K562 (cell line): ENCODE measurements at regions not wholly inside any gene's neighbourhood (a gene's known extent, or its start where the extent isn't known, plus 50 kb on each side); places are given as distances from the start of the nearest gene placed in this dataset.
A peak's percentile ranks its signal among the peaks of the same experiment; 100 is the strongest.

ENCODE experiments used
- ATAC-seq: fragments of 200-7000 bp; cut with Tn5 transposase; 3 replicates; pipeline ENCODE4 v1.9.1; 2020; ENCODE audit warnings: moderate library complexity
- BruUV-seq: library from RNA; stranded (reverse); fragments of 400-500 nt; replicated peaks from 2 replicates; lab custom pipeline; 2021; lab: Mats Ljungman, UMichigan
- CTCF ChIA-PET: fragments of 300-600 bp; formaldehyde crosslinking; extraction: SDS; loops from one replicate; lab custom pipeline; 2021; ENCODE audit warnings: low intra/inter-chr PET ratio; lab: Yijun Ruan, JAX
- POLR2A ChIA-PET: fragments of 300-600, 350-650 bp; sonication (Branson Sonifier 250); formaldehyde crosslinking; extraction: SDS; loops from one replicate; lab custom pipeline; 2021; ENCODE audit warnings: antibody characterized with exemption, inconsistent platforms; lab: Yijun Ruan, JAX
- DNase-seq, 4 experiments: peaks; one replicate each; pipeline versions ENCODE4 v3.0.0 to v3.0.0-alpha.2; 2011 to 2018; ENCODE audit warnings: low spot score in 3 of 4, mixed read lengths in 3 of 4; ENCODE audit errors: extremely low read depth in 1 of 4
- FAIRE-seq: peaks from 2 replicates; lab custom pipeline; 2011; peaks lifted over from hg19 to GRCh38; lab: Jason Lieb, UNC
- H2AFZ ChIP-seq: 2 replicates; pipeline ENCODE4 v1.6.0; 2011; ENCODE audit warnings: low read depth, low read length, control low read depth, inconsistent platforms
- H3K27ac ChIP-seq: fragments of 200-600 bp; 3 replicates; pipeline ENCODE4 v1.8.0; 2011; ENCODE audit warnings: low read depth, mild to moderate bottlenecking, control low read depth, inconsistent platforms, low read length, moderate library complexity, mixed read lengths; ENCODE audit errors: extremely low read depth
- H3K27me3 ChIP-seq, 2 experiments: fragments of 300-600 bp in 1 of 2; 2 replicates in 1 of 2; 3 replicates in 1 of 2; pipeline versions ENCODE4 v1.6.0 to v1.8.0; 2011; ENCODE audit warnings: inconsistent platforms in 2 of 2, low read length in 2 of 2, mild to moderate bottlenecking in 1 of 2, mixed read lengths in 1 of 2, moderate library complexity in 1 of 2; ENCODE audit not compliant: control insufficient read depth in 2 of 2, insufficient read depth in 2 of 2
- H3K36me3 ChIP-seq: fragments of 300-600 bp; 3 replicates; pipeline ENCODE4 v1.8.0; 2011; ENCODE audit warnings: mild to moderate bottlenecking, low read length, inconsistent platforms; ENCODE audit not compliant: control insufficient read depth, insufficient read depth
- H3K4me1 ChIP-seq, 2 experiments: fragments of 200-600 bp in 1 of 2; replicated peaks in 1 of 2; 2 replicates in 1 of 2; 3 replicates in 1 of 2; pipeline versions ENCODE4 v1.5.1 to v1.8.0; 2011; ENCODE audit warnings: inconsistent platforms in 2 of 2, low read length in 2 of 2, mild to moderate bottlenecking in 1 of 2, mixed read lengths in 1 of 2, moderate library complexity in 1 of 2; ENCODE audit not compliant: control insufficient read depth in 2 of 2, insufficient read depth in 2 of 2
- H3K4me2 ChIP-seq: 2 replicates; pipeline ENCODE4 v1.6.1; 2011; ENCODE audit warnings: low read length, control low read depth, inconsistent platforms, mixed read lengths; ENCODE audit not compliant: insufficient read depth
- H3K4me3 ChIP-seq: fragments of 200-600 bp; sonication (generic), shearing (Covaris generic); 2 replicates; pipeline ENCODE4 v1.5.1; 2016; ENCODE audit warnings: control low read depth, inconsistent platforms
- H3K79me2 ChIP-seq: fragments of 200-600 bp; 3 replicates; pipeline ENCODE4 v1.8.0; 2011; ENCODE audit warnings: low read length, inconsistent platforms; ENCODE audit not compliant: control insufficient read depth, insufficient read depth
- H3K9ac ChIP-seq, 2 experiments: 2 replicates each; pipeline versions ENCODE4 v1.6.0 to v1.6.1; 2011; ENCODE audit warnings: low read depth in 2 of 2, low read length in 2 of 2, control low read depth in 1 of 2, inconsistent platforms in 1 of 2, mild to moderate bottlenecking in 1 of 2, mixed read lengths in 1 of 2; ENCODE audit not compliant: insufficient read depth in 1 of 2
- H3K9me1 ChIP-seq: one replicate; pipeline ENCODE4 v1.6.0; 2011; ENCODE audit warnings: inconsistent platforms, mild to moderate bottlenecking, low read length, moderate library complexity; ENCODE audit not compliant: control insufficient read depth, insufficient read depth
- H3K9me3 ChIP-seq: replicated peaks from 2 replicates; pipeline ENCODE4 v1.5.1; 2011; ENCODE audit warnings: low read depth, low read length, inconsistent platforms; ENCODE audit not compliant: control insufficient read depth, insufficient read depth
- H4K20me1 ChIP-seq: replicated peaks from 2 replicates; pipeline ENCODE4 v1.6.1; 2011; ENCODE audit warnings: low read length, inconsistent platforms, mixed read lengths; ENCODE audit not compliant: control insufficient read depth, insufficient read depth
- ARID1B ChIP-seq: fragments of 450-650 bp; IDR thresholded peaks from 2 replicates; pipeline ENCODE4 v1.6.1; 2016; ENCODE audit warnings: antibody characterized with exemption, mild to moderate bottlenecking, inconsistent platforms
- BRCA1 ChIP-seq, 2 experiments: fragments of 450-650 bp in 1 of 2; sonication (generic) in 1 of 2; formaldehyde crosslinking in 1 of 2; IDR thresholded peaks; 2 replicates each; pipeline versions ENCODE4 v1.5.0 to v1.6.1; 2017 to 2020; ENCODE audit warnings: mild to moderate bottlenecking in 1 of 2, missing genetic modification reagents in 1 of 2
- C11orf30 ChIP-seq: fragments of 450-650 bp; IDR thresholded peaks from 2 replicates; pipeline ENCODE4 v1.6.1; 2016; ENCODE audit warnings: low read depth, mild to moderate bottlenecking
- CHCHD3 ChIP-seq: fragments of 250-450 bp; sonication (Bioruptor Pico); IDR thresholded peaks from 2 replicates; pipeline ENCODE4 v2.1.2; 2022; ENCODE audit warnings: mild to moderate bottlenecking
- EHMT2 ChIP-seq: fragments of 450-650 bp; IDR thresholded peaks from 2 replicates; pipeline ENCODE4 v1.6.1; 2018; ENCODE audit warnings: antibody characterized with exemption
- GABPB2 ChIP-seq: fragments of 250-450 bp; sonication (Bioruptor Pico); conservative IDR thresholded peaks from 2 replicates; pipeline ENCODE4 v1.5.1; 2021; ENCODE audit warnings: mild to moderate bottlenecking
- KDM2B ChIP-seq: fragments of 250-450 bp; sonication (Bioruptor Pico); IDR thresholded peaks from 2 replicates; pipeline ENCODE4 v1.8.0; 2021; ENCODE audit warnings: mild to moderate bottlenecking, moderate library complexity
- NELFE ChIP-seq: IDR thresholded peaks from 2 replicates; pipeline ENCODE4 v1.6.1; 2011; ENCODE audit warnings: mild to moderate bottlenecking; ENCODE audit not compliant: insufficient read depth, insufficient read length
- RBM34 ChIP-seq: fragments of 200-400 bp; formaldehyde crosslinking; IDR thresholded peaks from 2 replicates; pipeline ENCODE4 v1.6.1; 2018; ENCODE audit warnings: low read length, borderline replicate concordance; ENCODE audit not compliant: insufficient read depth
- SRSF1 ChIP-seq: fragments of 200-400 bp; formaldehyde crosslinking; IDR thresholded peaks from 2 replicates; pipeline ENCODE4 v1.6.1; 2017; ENCODE audit warnings: mild to moderate bottlenecking, low read depth, low read length, moderate library complexity
- SRSF9 ChIP-seq: fragments of 200-400 bp; formaldehyde crosslinking; IDR thresholded peaks from 2 replicates; pipeline ENCODE4 v1.6.1; 2017; ENCODE audit warnings: low read depth, low read length, borderline replicate concordance
- TEAD1 ChIP-seq, 2 experiments: fragments of 450-650 bp in 1 of 2; sonication (generic) in 1 of 2; formaldehyde crosslinking; IDR thresholded peaks; 2 replicates each; pipeline versions ENCODE4 v1.4.0 to v1.8.0; 2020 to 2022; ENCODE audit warnings: mild to moderate bottlenecking in 2 of 2, missing genetic modification reagents in 1 of 2
- ZFP1 ChIP-seq: fragments of 450-650 bp; formaldehyde crosslinking; IDR thresholded peaks from 2 replicates; pipeline ENCODE4 v1.4.0; 2020; ENCODE audit warnings: mild to moderate bottlenecking, mixed read lengths
- ZNF551 ChIP-seq: fragments of 250-450 bp; sonication (Bioruptor Pico); IDR thresholded peaks from 2 replicates; pipeline ENCODE4 v1.5.0; 2021; ENCODE audit warnings: mild to moderate bottlenecking, moderate library complexity
- ZNF77 ChIP-seq: fragments of 250-450 bp; sonication (Bioruptor Pico); IDR thresholded peaks from 2 replicates; pipeline ENCODE4 v1.5.0; 2020
- ZSCAN32 ChIP-seq: fragments of 450-650 bp; formaldehyde crosslinking; IDR thresholded peaks from 2 replicates; pipeline ENCODE4 v1.4.0; 2020; ENCODE audit warnings: mild to moderate bottlenecking, moderate library complexity
- whole genome bisulfite sequencing: fragments of 100-300 bp; shearing (Covaris generic); methylation state at CpG from one replicate; pipeline ENCODE4 v1.1.6; 2016; ENCODE audit warnings: low coverage, mixed read lengths; ENCODE audit not compliant: insufficient coverage; ENCODE audit errors: missing lambda C conversion rate; 5-methylcytosine and 5-hydroxymethylcytosine counted together
- in situ Hi-C: fragments of 300-500 bp; cut with MboI; formaldehyde crosslinking; loops from 4 replicates; pipeline ENCODE4 v1.15.0; 2018; ENCODE audit warnings: inconsistent platforms, mixed read lengths
- intact Hi-C: fragments of 100-400 bp; cut with micrococcal nuclease; formaldehyde crosslinking; loops from 2 replicates; pipeline ENCODE4 v1.14.2; 2022
- TF ChIP-seq, protein P1 (sequence below): fragments of 250-450 bp; sonication (Bioruptor Pico); IDR thresholded peaks from 2 replicates; pipeline ENCODE4 v1.5.0; 2020; ENCODE audit warnings: mild to moderate bottlenecking

DNA sequence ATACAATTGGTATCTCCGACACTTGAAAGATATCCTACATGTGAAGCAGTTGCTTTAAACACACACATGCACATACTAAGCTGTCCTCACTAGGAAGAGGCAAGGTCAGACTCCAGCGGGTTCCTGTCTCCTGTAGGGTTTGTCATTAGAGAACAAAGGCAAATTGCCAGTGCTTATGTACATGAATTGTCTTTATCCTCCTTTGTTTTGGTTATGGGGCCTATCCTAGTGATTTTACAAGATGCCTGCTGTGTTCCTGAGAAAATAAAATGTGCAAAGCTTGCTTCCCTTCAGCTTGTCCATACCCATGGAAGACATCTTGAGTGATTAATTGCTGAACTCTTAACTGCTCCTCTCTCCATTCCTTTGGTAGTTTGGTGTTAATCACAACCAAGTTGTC lies 86.7 kb upstream of the SLC39A10 start:
- intact Hi-C loops (no loop called here), in situ Hi-C loops (no loop called here)
- DNase-seq (no peak), FAIRE-seq (no peak), ATAC-seq (no peak)
- Histone ChIP-seq H3K79me2 (no peaks in the 10 kb centered on the region), H3K9ac (no peak overlapping the region), H3K36me3 (no peaks in the 10 kb centered on the region), H3K27ac (no peak overlapping the region), H3K27me3 (no peaks in the 10 kb centered on the region), H3K9me1 (no peaks in the 10 kb centered on the region), H3K4me2 (no peak overlapping the region), H3K4me1 (peaks cover 0 to 5% of the 10 kb centered on the region in 2 experiments; a peak in 2 of 5 replicates), H3K4me3 (no peak overlapping the region), H4K20me1 (no peaks in the 10 kb centered on the region), H2AFZ (peak overlapping the region; percentile 55; the same call in 1 of the 2 replicates), H3K9me3 (no peaks in the 10 kb centered on the region)
- no TSS peak for BruUV-seq
- ChIA-PET CTCF (no interaction called here), POLR2A (interaction anchor here (0.6 to 0.9 kb wide), 3 partner anchors 9 to 17 kb away, joined by 3 to 4 read pairs (median 3); no protein-coding TSS in a partner anchor)
- TF ChIP-seq BRCA1 (IDR thresholded peaks at IDR 0.05) (no peak), BRCA1 (CRISPR knock-in tag; IDR thresholded peaks at IDR 0.05) (no peak), RBM34 (no peak), C11orf30 (no peak), ZNF551 (CRISPR knock-in tag) (no peak), GABPB2 (CRISPR knock-in tag) (no peak), CHCHD3 (CRISPR knock-in tag) (no peak), ZNF77 (no peak), KDM2B (CRISPR knock-in tag) (no peak), SRSF1 (no peak), NELFE (no peak), ZSCAN32 (CRISPR knock-in tag) (no peak), SRSF9 (no peak), TEAD1 (CRISPR knock-in tag; IDR thresholded peaks at IDR 0.05) (no peak), EHMT2 (no peak), ZFP1 (CRISPR knock-in tag) (no peak), ARID1B (no peak)
- TF ChIP-seq, protein P1, sequence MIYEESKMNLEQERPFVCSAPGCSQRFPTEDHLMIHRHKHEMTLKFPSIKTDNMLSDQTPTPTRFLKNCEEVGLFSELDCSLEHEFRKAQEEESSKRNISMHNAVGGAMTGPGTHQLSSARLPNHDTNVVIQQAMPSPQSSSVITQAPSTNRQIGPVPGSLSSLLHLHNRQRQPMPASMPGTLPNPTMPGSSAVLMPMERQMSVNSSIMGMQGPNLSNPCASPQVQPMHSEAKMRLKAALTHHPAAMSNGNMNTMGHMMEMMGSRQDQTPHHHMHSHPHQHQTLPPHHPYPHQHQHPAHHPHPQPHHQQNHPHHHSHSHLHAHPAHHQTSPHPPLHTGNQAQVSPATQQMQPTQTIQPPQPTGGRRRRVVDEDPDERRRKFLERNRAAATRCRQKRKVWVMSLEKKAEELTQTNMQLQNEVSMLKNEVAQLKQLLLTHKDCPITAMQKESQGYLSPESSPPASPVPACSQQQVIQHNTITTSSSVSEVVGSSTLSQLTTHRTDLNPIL: no peak
- 92% methylated on average over 2 of the region's 2 CpGs for WGBS
